ENCODE measurements at regions not wholly inside any gene's neighbourhood (a gene's known extent, or its start where the extent isn't known, plus 50 kb on each side); places are given as distances from the start of the nearest gene placed in this dataset.

- TF ChIP-seq, protein P1, sequence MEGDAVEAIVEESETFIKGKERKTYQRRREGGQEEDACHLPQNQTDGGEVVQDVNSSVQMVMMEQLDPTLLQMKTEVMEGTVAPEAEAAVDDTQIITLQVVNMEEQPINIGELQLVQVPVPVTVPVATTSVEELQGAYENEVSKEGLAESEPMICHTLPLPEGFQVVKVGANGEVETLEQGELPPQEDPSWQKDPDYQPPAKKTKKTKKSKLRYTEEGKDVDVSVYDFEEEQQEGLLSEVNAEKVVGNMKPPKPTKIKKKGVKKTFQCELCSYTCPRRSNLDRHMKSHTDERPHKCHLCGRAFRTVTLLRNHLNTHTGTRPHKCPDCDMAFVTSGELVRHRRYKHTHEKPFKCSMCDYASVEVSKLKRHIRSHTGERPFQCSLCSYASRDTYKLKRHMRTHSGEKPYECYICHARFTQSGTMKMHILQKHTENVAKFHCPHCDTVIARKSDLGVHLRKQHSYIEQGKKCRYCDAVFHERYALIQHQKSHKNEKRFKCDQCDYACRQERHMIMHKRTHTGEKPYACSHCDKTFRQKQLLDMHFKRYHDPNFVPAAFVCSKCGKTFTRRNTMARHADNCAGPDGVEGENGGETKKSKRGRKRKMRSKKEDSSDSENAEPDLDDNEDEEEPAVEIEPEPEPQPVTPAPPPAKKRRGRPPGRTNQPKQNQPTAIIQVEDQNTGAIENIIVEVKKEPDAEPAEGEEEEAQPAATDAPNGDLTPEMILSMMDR (IDR thresholded peaks at IDR 0.05; ENCODE audit: insufficient read depth, low read depth, low read length) = no peak
- no peak for DNase-seq (ENCODE audit: low read depth)
- no peak overlapping the region for H3K4me3 ChIP-seq (ENCODE audit: low read depth, low read length)
Observed at GRCh38 chr18:40388121-40388520, 1566.9 kb upstream of the PIK3C3 start.

DNA sequence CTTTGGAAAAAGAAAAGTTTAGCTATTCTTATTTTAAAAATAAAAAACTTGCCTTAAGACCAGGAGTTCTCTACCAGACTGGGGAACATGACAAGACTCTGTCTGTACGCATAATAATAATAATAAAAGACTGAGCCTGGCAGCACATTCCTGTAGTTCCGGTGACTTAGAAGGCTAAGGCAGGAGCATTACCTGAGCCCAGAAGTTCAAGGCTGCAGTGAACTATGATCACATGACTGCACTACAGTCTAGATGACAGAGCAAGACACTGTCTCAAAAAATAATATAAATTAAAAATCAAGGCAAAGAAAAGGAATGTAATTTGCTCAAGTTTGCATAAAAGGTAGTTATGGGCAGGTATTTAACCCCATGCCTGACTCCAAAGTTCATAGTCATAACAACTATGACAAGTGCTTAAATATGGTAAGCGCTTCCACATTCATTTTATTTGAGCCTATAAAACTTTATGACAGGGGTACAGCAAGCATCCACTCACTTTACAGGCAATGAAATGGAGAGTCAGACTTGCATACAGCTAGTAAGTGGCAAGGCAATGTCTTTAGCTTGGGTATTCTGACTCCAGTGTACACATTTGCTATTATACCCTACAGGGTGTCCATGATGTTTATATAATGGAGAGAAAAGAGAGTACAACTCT lies 1567.8 kb upstream of the PIK3C3 start:
- DNase-seq (ENCODE audit: low read depth) = no peak
- TF ChIP-seq, protein P1 (IDR thresholded peaks at IDR 0.05; ENCODE audit: insufficient read depth, low read depth, low read length) = no peak

GRCh38 chr18:40382197-40382596 lies 1572.8 kb upstream of the PIK3C3 start:
- no peak for DNase-seq (ENCODE audit: low read depth)
- TF ChIP-seq, protein P1 (IDR thresholded peaks at IDR 0.05; ENCODE audit: insufficient read depth, low read depth, low read length) = no peak
- no peak overlapping the region for H3K4me3 ChIP-seq (ENCODE audit: low read depth, low read length)

More for the DNA sequence above, 1567.8 kb upstream of the PIK3C3 start:
- H3K4me3 ChIP-seq (ENCODE audit: low read depth, low read length) = no peak overlapping the region

DNA sequence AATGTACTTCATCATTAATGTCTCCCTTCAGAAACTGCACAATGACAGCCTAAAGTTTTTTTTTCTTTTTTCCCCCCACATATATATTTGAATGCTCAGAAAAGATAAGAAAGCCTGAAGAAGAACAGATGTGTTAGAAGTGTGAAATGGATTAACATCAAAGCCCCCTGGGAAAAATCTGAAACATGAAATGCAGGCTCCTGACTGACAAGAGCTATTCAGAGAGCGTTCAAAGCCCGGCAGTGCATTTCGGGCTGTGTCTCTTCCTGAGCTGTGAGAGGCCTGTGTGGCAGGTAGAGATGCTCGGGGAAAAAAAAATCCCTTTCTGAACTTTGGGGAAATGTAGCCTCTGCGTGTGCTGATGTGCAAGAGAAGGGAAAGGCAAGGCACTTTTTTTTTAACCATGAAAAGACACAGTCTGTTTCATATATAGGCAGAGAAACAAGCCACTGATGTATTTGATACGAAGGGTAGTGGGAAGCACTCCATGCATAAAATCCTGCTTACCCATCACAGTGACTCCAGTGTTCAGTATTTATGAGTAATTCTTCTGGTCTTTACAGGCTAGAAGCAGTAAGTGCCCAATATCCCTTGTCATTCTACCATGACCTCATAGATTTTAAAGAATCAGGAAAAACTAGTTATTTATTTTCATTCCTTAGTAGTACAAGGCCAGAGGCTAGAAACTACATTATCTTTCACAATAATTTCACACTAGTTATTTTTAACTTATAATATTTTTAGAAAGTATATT lies 1574.2 kb upstream of the PIK3C3 start:
- H3K4me3 ChIP-seq (ENCODE audit: low read depth, low read length) = no peak overlapping the region
- TF ChIP-seq, protein P1 (IDR thresholded peaks at IDR 0.05; ENCODE audit: insufficient read depth, low read depth, low read length) = no peak
- DNase-seq (ENCODE audit: low read depth) = no peak

DNA sequence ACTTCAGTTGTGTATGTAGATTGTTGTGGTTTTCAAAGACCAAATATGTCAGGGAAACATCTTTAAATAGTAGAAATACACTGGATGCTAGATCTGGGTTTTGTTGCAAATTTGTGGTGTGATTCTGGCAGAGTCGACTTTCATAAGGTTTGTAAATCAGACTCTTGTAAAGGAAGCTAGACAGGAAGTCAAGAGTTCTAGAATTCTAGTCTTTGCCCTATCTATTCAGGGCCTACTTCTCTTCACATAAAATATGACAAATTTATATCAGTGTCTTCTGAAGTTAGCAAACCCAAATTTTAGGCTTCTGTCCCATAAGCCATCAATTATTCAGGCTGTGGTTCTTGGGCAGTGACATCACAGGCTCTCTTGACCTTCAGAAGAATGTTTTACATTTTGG lies 1579.2 kb upstream of the PIK3C3 start:
- no peak overlapping the region for H3K4me3 ChIP-seq (ENCODE audit: low read depth, low read length)
- TF ChIP-seq, protein P1 (IDR thresholded peaks at IDR 0.05; ENCODE audit: insufficient read depth, low read depth, low read length) = no peak
- no peak for DNase-seq (ENCODE audit: low read depth)

DNA sequence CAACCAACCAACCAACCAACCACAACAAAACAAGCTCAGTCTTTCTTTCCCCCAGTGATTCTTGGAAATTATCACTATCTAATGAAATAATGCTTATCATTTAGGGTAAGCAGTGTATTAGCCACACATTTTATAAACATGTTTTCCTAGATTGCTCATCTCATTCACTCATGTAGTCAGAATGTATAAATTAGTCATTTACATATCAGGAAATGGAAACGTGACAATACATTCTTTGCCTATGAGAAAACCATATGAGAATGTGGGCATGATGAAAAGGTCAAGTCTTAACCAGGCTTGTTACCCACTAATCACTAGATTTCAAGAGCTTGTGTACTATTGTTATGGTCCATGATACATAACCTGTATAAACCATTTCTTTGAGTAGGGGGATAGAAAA lies 1583.4 kb upstream of the PIK3C3 start:
- TF ChIP-seq, protein P1 (IDR thresholded peaks at IDR 0.05; ENCODE audit: insufficient read depth, low read depth, low read length) = no peak
- no peak overlapping the region for H3K4me3 ChIP-seq (ENCODE audit: low read depth, low read length)
- no peak for DNase-seq (ENCODE audit: low read depth)

All from fibroblast of villous mesenchyme (primary cell).